KBM-7 (cell line): ENCODE measurements at regions not wholly inside any gene's neighbourhood (a gene's known extent, or its start where the extent isn't known, plus 50 kb on each side); places are given as distances from the start of the nearest gene placed in this dataset.
A peak's percentile ranks its signal among the peaks of the same experiment; 100 is the strongest.

Experiments
- DNase-seq: peaks from one replicate; pipeline ENCODE4 v3.0.0-alpha.2; 2015
- in situ Hi-C: fragments of 300-500 bp; cut with MboI; formaldehyde crosslinking; loops from 2 replicates; pipeline ENCODE4 v1.14.3; 2020; ENCODE audit warnings: low sequenced_read_pairs, low pct_unique_long_range_greater_than_20kb, mixed read lengths

GRCh38 chr2:8266563-8266962 lies 415.3 kb upstream of the ID2 start:
- no peak for DNase-seq
- in situ Hi-C loops, result no loop called here

DNA sequence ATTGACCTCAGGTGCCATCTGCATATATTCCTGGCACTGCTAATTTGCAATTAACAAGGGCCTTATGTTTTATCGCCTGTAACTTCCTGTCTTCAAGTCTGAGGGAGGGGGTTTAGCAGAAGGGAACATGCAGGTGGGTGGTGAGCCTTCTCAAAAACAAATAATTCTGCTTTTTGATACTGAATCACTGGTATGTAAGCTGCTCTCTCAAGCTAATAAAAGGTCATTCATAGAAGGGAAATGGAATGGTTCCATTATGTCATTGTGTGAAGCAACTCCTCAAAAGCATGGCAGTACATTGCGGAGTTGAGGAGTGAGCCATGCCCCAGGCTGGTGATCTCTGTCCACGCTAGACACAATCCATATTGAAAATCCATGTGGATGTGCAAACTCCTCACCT lies 414.8 kb upstream of the ID2 start:
- in situ Hi-C loops, result no loop called here
- no peak for DNase-seq

- in situ Hi-C loops, result no loop called here
- no peak for DNase-seq
Measured at GRCh38 chr2:8267721-8268120, 414.1 kb upstream of the ID2 start.

DNA sequence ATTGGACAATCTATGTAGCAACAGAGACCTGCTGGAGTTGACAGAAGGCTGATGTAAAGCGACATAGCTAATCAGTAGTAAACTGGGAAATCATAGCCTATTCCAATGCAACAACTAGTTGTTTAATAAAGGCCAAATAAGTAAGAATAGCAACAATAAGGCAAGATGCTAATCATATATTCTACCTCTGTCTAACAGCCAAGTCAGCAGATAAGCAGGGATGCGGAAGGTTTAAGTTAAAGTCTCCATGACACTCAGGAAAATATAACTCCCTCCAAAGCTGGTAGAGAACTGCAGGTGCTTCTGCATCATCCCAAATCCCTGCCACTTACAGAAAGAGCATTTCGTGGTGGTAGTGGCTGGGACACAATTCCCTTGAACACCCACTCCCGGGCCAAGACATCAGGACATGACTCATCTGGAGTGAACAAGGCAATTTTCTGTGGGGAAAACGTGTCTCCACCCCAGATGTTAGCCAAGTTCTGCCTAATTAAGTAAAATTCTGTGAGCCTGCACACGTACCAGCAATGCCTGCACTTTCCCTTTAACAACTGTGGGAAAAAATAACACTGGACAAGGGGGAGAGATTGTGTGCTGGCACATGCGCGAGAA lies 413.6 kb upstream of the ID2 start:
- DNase-seq, result no peak
- in situ Hi-C loops, result no loop called here

GRCh38 chr2:8270699-8271098 lies 411.2 kb upstream of the ID2 start:
- in situ Hi-C loops, result no loop called here
- no peak for DNase-seq

GRCh38 chr2:8271461-8271860 lies 410.4 kb upstream of the ID2 start:
- no peak for DNase-seq

GRCh38 chr2:8276026-8276425 lies 405.8 kb upstream of the ID2 start:
- in situ Hi-C loops, result no loop called here
- no peak for DNase-seq

More at GRCh38 chr2:8271461-8271860, 410.4 kb upstream of the ID2 start:
- in situ Hi-C loops, result no loop called here

DNA sequence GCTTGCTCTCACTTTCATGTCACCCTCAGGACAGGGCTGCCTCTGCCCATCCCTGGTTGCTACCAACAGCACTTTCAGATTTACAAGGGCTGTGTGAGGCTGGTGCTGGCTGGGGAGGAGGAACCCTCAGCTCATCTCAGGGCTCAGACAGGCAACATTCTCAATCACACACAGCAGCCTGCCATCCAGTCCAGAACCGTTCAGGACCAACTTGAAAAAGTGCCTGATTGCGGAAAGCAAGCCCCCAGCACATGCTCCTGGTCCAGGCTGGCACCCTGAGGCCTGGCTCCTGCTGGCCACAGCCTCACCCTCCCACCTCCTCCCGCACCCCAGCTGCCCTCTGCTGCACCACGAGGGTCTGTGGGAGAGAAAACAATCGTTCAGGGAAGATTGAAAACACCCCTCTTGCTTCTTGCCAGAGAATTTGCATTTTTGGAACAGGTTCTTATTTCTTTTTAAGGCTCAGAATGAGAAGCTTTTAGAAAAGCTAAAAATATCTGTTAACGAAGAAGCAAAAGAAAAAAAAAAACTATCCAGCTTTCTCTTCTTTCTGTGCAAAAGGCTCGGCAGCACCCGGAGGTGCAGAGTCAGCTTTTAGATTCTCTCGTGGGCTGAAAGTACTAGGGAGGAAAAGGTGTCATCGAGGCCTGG lies 403.8 kb upstream of the ID2 start:
- no peak for DNase-seq
- in situ Hi-C loops, result no loop called here

DNA sequence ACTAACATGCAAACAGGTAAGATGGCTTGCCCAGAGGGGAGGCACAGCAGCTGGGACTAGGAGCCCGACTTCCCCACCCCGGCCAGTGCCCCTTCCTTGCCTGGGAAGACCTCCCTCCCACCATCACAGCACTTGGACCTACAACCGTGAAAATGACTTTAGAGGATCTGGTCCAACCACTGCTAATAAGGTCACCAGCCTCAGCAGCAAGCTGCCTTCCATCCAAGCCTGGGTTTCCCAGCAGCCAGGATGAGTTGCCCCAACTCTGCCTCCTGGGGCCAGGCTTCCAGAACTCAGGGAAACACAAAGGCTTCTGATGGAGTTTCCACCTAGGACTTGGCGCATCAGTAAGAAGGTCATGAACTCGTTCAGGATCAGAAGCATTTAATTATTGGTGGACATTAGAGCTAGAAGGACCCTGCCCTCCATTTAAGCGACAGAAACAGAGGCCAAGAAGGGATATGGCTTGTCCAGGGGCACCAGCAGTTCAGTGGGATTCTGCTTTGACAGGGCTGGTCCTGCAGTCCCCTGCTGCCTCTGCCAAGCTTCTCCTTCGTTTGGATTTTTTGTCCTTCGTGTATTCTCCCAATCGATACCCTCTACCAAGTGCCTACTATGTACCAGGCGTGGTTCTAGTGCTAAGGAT lies 403.0 kb upstream of the ID2 start:
- in situ Hi-C loops, result no loop called here
- DNase-seq, result no peak

GRCh38 chr2:8279506-8279905 lies 402.4 kb upstream of the ID2 start:
- in situ Hi-C loops, result no loop called here
- DNase-seq, result no peak

DNA sequence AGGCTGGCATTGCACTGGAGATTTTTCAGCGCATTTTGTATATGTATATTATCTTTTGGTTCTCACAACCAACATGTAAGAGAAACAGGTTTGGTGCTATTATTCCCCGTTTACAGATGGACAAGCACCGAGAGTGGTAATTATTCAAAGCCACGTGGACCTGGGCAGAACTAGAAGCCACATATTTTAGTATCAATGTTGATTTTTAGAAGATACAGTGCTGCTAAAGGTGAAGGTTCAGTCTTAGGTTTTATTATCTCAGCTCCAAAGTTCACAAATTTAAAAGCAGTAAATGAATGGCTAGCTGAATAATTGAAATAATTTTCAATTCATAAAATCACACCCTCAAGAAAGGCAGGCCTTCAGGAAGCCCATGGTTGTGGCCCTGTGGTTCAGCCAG lies 400.6 kb upstream of the ID2 start:
- in situ Hi-C loops, result no loop called here
- DNase-seq, result no peak

DNA sequence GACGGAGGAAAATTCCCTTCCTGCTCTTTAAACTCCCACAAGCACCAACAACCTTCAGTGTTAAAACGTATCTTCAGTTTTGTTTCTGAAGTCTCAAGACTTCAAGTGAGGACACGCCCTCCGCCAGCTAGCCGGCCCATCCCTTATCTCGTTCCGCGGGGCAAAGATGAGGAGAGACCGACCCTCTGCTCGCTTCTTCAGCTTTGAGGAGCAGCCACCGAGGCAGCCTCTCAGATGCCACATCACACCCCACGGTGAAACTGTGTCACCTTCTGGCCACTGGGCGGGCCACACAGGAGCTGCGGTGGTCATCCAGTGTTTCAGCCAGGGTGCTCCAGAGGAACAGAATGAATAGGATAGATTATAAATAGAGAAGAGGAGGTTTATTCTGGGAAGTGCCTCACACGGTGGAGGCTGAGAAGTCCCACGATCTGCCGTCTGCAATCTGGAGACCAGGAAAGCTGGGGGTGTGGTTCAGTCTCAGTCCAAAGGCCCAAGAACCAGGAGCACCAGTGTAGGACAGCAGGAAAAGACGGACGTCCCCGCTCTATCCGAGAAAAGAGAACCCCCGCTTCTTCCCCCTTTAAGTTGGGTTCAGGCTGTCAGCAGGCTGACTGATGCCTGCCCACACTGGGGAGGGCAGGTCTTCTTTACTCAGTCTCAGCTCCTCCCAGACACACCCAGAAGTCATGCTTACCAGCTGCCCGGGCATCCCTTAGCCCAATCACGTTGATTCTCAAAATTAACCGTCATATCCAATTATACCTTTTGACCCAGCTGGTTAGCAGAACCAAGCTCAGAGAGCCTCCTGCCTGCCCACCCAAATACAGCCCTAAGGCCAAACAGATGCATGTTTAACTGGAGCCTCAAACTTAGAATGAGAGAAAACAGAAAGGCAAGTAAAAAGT lies 399.7 kb upstream of the ID2 start:
- in situ Hi-C loops, result no loop called here
- no peak for DNase-seq

- in situ Hi-C loops, result no loop called here
- DNase-seq, result no peak
Measured at GRCh38 chr2:8282858-8283252, 399.0 kb upstream of the ID2 start.

- in situ Hi-C loops, result no loop called here
- peak; percentile 55 for DNase-seq
Measured at GRCh38 chr2:8285081-8285480, 396.8 kb upstream of the ID2 start.

GRCh38 chr2:8285898-8286297 lies 396.0 kb upstream of the ID2 start:
- in situ Hi-C loops, result no loop called here
- no peak for DNase-seq

DNA sequence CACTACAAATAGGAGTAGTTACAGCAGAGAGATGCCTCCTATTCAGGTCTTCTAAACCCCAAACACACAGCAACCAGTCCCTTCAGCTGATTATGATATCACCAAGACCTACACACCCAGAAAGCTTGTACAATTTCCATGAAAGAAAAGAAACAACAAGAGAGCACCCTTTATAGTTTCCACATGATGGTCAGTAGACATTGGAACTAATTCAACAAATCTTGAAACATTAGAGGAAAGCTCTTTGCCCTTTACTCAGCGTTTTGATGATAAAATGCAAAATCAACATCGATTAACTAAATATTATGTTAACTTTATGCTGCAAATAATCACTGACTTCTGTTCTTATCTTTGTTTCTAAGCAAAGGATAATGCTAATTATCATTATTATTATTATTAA lies 393.6 kb upstream of the ID2 start:
- in situ Hi-C loops, result no loop called here
- DNase-seq, result no peak

DNA sequence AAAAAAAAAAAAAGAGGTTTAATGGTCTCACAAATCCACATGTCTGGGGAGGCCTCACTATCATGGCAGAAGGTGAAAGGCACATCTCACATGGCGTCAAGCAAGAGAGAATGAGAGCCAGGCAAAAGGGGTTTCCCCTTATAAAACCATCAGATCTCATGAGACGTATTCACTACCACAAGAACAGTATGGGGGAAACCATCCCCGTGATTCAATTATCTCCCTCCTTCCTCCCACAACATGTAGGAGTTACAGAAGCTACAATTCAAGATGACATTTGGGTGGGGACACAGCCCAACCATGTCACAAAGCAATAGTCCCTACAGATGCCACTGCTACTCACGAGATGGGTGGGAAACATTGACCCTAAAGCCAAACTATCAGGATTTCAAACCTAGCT lies 392.7 kb upstream of the ID2 start:
- in situ Hi-C loops, result no loop called here
- no peak for DNase-seq

DNA sequence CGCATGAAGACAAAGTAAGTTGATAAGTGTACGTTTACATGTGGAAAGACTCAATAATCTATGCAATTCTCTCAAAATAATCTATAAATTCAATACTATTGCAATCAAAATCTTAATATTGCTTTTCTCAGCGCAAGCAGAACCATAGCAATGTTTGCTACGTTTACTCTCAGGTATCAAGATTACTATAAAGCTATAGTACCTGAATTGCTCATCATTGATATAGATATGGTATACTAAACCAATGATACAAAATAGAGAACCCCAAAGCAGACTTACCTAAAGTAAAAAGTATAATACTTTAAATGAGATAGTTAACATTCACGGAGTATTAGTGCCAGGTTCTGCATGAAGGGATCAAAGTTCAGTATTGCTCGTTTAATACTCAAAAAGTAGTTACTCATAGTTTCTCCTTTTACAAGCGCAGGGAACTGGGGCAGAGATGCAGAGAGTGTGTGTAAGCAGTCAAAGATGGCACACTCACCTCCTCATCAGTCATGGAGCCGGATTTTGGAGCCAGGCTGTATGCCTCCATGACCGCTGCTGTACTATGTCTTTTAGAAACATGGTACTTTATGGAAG lies 391.0 kb upstream of the ID2 start:
- DNase-seq, result no peak
- in situ Hi-C loops, result no loop called here

DNA sequence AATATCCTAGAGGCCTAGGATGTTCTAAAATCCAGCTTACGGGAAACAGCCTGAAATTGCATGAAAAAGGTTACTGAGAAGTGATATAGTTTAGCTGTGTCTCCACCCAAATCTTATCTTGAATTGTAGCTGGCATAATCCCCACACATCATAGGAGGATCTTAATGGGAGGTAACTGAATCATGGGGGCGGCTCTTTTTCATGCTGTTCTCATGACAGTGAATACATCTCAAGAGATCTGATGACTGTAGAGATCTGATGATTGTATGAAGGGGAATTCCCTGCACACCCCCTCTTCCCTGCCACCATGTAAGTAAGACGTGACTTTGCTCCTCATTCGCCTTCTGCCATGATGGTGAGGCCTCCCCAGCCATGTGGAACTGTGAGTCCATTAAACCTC lies 385.6 kb upstream of the ID2 start:
- no peak for DNase-seq
- in situ Hi-C loops, result no loop called here
